GM10266 (cell line): ENCODE measurements at regions not wholly inside any gene's neighbourhood (a gene's known extent, or its start where the extent isn't known, plus 50 kb on each side); places are given as distances from the start of the nearest gene placed in this dataset.

Experiments
- DNase-seq: peaks from one replicate; pipeline ENCODE4 v3.0.0; 2012; ENCODE audit errors: extremely low spot score
- CTCF ChIP-seq: IDR thresholded peaks from 2 replicates; pipeline ENCODE4 v1.5.1; 2012; ENCODE audit warnings: mild to moderate bottlenecking, low read depth; ENCODE audit not compliant: control insufficient read depth, insufficient read depth; ENCODE audit errors: missing control alignments

- DNase-seq: no peak
These were observed 423.7 kb downstream of the LRIG3 start for GRCh38 chr12:58496411-58497190.

GRCh38 chr12:58500399-58500798 is 419.9 kb downstream of the LRIG3 start:
- no peak for DNase-seq

More at GRCh38 chr12:58496411-58497190, 423.7 kb downstream of the LRIG3 start:
- no peak for TF ChIP-seq CTCF

GRCh38 chr12:58502226-58502625 is 418.1 kb downstream of the LRIG3 start:
- no peak for DNase-seq

More at GRCh38 chr12:58500399-58500798, 419.9 kb downstream of the LRIG3 start:
- no peak for TF ChIP-seq CTCF

DNA sequence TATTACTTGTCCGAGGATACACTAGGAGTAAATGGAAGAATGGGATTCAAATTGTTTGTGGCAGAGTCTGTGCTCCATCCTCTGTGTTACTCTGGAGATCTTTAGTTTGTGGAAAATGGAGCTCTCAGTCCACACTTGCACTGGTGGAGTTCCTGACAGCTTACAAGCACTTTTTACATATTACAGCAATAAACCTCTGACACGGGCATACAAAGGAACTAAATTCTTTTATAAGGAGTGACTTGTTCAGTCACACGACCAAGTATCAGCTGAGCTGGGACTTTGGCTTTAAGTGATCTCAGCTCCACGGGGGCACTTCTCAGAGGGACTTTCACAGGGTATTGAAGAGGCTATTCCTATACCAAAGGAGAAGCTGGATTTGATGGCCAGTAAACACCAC is 417.5 kb downstream of the LRIG3 start:
- no peak for TF ChIP-seq CTCF
- no peak for DNase-seq

More at GRCh38 chr12:58502226-58502625, 418.1 kb downstream of the LRIG3 start:
- TF ChIP-seq CTCF: no peak

GRCh38 chr12:58503731-58504130 is 416.6 kb downstream of the LRIG3 start:
- no peak for TF ChIP-seq CTCF

DNA sequence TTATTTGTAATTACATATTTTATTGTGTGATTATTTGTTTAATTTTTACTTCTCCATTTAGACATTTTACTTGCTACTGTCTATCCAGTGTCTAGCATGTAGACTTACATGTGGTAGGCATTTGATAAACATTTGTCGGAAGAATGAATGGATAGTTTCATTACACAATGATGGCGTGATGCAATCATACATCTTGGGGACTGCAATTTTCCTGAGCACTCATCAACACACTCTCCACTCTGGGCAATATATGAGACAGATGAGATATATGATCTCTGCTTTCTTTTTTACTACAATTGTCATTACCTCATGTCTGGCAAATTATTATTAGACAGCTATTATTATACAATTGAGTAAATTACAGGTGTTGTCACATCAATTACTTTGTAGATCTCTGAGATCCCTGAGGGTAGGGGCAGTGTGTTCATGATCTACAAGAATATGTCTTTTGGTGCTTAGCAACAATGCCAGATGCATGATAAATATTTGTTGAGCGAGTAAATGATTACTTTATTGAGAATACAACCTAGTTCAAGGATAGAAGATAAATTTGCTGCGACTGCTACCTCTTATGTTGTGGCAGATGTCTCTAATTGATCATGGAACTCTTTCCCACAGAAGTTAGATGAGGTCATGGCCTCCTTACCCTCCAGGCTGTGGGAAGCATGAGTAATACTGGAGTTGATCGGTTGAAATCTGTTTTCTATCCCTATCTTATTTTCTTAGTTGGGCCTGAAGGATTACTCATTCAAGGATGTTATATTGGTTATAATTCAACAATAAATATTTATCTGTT is 416.0 kb downstream of the LRIG3 start:
- DNase-seq: no peak
- TF ChIP-seq CTCF: no peak

More at GRCh38 chr12:58503731-58504130, 416.6 kb downstream of the LRIG3 start:
- no peak for DNase-seq
